ENCODE measurements at regions not wholly inside any gene's neighbourhood (a gene's known extent, or its start where the extent isn't known, plus 50 kb on each side); places are given as distances from the start of the nearest gene placed in this dataset.

DNA sequence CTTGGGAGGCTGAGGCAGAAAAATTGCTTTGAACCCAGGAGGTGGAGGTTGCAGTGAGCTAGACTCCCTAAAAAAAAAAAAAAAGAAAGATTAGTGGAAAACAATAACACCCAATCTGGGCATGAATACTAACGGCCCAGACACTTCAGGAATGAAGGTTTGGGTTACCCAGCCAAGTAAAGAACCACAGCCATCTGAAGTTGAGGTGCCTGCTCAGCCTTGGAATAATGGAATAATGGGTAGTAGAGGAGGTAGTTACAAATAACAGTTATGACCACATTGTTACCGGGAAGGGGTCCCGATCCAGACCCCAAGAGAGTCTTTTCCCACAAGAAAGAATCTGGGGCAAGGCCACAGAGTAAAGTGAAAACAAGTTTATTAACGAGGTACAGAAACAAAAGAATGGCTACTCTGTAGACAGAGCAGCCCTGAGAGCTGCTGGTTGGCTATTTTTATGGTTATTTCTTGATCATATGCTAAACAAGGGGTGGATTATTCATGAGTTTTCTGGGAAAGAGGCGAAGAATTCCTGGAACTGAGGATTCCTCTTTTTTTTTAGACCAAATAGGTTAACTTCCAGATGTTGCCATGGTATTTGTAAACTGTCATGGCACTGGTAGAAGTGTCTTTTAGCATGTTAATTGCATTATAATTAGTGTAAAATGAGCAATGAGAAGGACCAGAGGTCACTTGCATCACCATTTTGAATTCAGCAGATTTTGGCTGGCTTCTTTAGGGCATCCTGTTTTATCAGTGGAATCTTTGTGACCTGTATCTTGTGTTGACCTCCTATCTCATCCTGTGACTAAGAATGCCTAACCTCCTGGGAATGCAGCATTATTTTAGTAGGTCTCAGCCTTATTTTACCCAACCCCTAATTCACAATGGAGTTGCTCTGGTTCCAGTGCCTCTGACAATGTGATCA, 96.2 kb upstream of the HAAO start:
- DNase-seq: no peak

DNA sequence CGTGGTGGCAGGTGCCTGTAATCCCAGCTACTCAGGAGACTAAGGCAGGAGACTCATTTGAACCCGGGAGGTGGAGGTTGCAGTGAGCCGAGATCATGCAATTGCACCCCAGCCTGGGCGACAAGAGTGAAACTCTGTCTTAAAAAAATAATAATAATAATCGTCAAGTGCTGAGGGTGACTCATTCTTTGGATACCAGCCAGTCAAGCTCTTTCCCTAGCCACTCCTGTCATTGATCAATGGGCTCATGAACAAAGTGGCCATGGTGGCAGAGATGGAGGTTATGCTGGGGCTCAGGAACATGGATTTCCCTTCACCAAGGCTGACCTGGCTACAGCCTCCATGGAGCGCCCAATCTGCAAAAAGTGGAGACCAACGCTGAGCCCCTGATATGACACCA, 94.5 kb upstream of the HAAO start:
- DNase-seq: no peak

DNA sequence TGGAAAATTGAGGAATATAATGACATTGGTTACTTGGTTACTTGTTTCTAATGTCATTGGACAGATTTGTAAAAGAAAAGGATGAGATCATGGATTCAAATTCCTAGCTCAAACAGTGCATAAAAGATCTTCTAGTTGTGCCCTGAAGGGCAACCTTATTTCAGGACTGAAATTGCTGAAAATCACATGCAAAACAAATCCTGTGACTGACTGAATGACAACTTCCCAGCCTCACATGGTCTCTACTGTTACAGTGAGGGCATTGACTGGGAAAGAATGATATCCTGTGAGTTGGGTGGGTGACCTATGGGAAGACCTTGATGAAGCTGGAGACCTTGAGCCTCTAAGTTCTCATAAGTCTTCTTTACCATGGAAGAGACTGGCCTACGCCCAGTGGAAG, 90.4 kb upstream of the HAAO start:
- DNase-seq: no peak

DNA sequence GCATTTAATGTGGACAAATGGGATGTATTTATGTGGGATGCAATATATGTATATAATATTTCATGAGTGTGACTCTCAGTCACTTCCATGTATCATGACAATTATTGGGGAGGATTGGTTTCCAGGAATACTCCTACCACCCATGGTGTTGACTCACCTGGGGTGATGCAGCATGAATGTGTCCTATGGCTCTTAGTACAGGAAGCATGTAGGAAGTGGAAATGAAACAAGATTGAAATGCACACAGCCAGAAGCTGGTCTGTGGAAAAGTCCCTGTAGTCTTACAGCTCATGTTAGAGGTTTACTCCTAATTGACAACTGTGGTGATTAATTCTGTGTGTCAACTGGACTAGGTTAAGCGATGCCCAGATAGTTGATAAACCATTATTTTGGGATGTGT, 89.3 kb upstream of the HAAO start:
- DNase-seq: no peak

DNA sequence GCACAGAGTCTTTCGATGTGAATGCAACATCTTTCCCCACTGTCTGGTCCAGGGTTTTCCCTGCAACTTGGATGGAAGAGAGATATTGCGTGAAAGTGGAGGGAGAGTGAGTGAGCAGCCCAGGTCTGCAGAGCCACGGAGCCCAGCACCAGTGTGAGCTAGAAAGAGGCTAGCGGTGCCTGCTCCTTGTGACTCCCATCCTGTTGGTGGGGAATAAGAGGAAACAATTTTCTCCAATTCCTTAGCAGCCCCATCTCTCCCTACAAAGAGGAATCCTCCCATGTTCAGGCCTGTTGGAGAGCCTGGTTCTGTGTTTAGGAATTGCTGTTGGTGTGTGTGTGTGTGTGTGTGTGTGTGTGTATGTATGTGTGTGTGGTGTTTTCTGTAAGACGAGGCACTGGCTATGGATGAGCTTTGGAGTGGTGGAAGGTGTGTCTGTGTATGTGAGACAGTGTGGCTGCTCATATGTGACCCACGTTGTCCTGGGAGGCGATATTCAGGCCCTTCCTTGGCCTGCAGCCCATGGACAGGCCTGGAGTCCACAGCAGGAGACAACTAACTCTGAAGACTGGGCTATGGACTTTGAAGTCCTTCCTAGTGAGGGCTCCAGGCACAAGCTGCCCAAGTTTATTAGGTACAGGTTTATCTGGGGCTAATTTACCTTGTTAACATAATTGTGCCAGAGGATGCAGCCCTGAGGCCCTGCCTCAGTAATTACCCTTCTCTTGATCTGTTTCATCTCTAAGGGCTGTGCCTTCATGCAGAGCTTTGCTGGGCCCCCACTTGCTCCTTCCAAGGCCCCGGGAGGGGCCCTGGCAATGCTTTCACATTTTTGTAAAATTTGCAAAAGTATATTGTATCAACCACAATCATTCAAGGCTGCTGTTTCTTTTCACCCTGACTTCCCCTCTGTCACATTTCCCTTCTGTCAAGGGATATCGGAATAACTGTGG, 88.6 kb upstream of the HAAO start:
- DNase-seq: no peak

DNA sequence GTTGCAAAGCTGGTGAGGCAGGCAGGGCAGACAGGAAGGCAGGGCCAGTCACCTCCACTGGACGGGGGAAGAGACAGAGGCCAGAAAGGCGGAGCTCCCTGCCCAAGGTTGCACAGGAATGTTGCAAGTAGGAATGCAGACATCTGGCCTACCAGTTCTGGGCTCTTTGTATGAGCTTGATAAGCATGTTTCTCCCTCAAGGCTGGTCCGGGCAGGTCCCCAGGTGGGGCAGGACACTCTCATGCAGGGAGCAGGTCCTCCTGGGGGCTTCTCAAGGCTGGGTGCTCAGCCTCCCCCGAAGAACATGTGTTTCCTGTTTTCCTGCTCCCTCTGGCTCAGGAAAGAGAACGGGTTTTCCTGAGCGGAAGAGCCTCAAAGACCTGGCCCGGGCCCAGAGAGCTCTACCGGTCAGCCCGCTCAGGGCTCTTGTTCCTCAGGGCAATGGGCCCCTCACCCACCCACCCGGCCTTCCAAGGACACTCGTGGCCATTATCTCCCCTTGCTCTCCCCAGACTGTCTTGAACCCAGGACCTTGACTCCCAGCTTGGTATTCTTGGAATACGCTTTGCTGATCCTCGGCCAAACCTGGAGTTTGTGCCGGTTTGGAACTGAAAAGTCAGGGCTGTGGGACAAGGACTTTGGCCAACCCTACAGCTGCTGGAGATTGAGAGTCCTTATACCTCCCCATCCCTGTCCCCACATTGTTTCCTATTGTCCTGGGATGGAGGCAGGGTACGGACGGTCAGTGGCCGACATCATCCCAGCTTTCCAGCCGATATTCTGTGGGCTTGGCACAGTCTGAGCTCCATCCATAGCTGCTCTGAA, 87.7 kb upstream of the HAAO start:
- no peak for DNase-seq

DNA sequence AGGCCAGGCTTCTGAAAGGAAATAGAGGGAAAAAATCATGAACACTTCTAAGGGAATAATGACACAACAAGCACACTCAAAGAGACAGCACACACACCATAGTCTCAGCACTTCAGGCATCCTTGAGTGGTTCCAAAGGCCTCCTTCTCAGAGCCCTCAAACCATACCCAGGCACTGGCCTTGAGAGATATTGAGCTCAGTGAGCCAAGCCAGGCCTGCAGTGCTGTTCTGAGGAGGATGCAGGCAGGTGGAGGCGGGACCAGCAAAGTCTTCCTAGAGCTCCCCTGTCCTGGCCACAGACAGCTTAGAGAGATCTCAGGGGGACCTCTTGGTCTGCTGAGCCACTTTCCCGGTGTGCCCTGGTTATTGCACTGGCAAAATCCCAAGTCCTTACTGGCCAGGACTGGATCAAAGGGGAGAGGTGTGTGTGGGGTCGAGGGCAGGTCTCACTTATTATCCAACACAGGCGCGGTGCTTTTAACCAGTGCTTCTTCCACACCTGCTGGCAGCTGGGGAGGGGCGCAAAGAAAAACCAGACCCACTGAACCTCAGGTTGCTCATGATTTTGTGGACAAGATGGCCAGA, 86.8 kb upstream of the HAAO start:
- DNase-seq: no peak

DNA sequence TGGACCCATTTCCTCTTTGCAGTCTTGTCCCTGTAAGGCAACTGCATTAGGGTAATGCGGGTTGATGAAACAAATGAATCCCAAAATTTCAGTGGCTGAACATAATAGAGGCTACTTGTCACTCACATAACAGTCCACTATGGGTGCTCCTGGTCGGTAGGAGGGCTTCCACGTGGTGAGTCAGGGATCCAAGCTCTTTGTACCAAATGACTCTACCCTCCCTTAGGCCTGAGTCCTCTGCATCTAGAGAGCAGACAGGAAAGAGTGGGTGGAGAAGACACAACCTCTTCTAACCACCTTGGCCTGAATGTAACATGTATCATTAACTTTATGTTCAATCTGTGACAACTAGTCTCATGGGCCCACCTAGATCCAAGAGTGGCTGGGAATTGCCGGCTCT, 86.2 kb upstream of the HAAO start:
- no peak for DNase-seq

DNA sequence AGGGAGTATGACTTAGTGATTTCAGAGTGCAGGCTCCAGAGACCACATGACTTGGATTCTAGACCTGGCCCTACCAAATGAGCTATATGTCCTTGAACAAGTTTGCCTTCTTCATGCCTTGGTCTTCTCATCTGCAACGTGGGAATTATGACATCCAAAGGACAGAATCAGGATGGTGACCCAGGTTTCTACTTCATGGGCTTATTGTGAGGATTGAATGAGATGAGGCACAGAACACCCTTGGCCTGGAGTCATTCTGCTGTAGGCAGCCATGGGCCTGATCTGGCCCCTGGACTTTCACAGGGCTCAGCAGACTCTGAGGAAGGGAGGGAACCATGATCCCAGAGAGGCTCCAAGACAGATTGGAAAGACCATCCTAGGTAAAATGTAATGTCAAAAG, 85.6 kb upstream of the HAAO start:
- DNase-seq: no peak

DNA sequence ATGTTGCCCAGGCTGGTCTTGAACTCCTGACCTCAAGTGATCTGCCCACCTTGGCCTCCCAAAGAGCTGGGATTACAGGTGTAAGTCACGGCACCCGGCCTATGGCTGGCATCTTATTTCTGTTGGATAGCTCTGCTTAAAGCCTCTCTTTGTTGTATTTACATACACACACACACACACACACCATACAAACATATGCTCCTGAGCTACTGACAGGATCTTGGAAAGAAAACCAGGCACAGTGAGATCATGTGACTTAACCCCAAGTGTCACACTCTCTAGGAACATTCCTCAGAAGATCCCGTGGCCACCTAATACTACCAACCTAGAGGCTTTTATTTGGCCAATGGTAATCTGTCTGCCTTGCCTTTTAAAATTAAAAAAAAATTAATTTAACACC, 85.1 kb upstream of the HAAO start:
- DNase-seq: no peak

DNA sequence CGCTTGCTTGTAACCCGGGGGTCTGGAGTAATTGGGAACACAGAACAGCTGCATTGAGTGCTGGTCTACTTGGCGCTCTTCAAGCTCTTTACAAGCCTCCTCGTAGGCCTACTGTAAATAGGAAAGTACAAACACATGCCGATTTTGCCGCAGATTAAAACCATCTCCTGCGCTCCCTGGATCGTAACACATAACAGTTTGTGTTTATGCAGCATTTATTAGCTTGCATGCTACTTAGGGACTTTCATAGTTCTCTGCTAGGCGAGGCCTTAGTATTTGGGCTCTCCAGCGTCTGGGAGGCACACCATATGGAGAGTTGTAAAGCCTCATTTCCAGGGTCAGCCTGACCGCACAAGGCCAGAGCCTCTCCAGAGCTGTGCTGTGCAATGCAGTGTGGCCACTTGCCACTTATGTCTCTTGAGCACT, 84.0 kb upstream of the HAAO start:
- no peak for DNase-seq

DNA sequence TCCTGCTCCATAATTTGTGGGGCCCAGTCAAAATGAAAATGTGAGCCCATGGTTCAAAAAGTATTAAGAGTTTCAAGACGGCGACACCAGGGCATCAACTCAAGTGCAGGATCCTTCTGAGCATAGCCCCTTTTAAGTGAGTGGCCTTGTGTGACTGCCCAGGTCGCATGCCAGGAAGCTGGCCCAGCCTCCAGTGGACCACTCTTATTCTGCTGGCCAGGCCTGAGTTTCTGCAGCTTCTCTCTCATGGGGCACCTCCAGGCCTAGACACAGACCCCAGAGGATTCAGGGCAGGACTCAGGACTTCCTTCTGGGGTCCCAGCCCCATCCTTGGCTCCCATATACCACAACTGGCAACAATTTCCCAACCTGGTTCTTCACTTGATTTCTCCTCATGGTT, 83.5 kb upstream of the HAAO start:
- no peak for DNase-seq

DNA sequence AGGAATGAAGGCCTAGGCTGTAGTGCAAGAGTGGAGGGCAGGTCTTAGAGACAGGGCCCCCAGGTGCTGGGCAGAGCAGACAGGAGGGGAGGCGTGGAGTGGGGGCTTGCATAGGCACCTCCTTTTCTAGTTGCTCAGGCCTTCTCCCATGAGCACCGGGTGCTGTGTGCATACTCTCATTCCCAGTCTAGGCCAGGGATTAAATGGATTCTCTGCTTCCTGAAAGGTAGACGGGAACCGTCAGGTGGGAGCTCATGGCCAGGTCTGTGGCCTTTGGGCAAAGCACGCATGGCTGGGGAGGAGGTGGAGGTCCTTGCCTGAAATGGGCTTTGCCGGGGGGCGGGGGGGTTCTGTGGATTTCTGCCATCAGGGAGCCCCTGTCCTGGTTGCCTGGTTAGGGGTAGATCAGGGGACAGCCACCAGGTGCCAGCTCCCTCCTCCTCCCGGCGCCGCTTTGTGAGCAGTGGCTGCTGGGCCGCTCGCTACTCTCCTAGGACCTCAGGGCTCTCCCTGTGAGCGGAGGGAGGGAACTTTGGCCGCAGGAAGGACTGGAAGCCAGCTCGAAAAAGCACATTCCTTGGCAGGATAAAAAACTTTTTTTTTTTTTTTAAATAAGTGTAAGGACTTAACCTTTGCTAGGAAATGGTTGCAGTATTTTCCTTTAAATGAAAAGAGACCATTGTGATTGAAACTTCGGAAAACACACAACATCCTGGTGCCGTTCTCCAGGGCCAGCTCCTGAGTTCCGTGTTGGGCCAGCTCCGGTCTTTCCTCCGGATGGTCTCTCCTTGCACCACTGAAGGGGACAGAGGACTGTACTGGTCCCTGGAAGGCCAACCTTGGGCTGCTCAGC, 82.8 kb upstream of the HAAO start:
- no peak for DNase-seq

DNA sequence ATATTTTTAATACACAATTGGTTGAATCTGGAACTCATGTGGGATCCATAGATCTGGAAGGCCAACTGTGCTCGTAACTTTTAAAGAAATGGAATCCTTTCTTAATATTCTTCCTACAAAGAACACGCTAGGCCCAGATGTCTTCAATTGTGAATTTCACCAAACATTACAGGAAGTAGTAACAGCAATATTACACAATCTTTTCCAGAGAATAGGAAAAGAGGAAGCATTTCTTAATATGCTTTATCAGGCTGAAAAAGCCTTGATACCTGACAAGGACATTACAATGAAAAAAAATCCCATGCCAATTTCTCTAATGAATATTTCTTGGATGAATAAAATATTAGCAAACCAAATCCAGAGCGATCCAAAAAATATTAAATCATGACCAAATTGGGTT, 80.3 kb upstream of the HAAO start:
- no peak for DNase-seq

DNA sequence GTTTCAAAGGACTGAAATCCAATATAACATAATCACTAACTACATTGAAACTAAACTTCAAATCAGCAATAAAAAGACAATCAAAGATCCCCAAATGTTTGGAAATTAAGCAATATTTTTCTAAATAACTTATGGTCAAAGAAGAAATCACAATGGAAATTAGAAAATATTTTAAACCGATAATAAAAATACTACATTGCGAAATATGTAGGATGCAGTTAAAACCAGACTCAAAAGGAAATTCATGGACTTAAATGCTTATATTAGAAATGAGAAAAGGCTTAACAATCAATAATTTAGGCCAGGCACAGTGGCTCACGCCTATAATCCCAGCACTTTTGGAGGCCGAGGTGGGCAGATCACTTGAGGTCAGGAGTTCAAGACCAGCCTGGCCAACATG, 79.0 kb upstream of the HAAO start:
- DNase-seq: no peak

DNA sequence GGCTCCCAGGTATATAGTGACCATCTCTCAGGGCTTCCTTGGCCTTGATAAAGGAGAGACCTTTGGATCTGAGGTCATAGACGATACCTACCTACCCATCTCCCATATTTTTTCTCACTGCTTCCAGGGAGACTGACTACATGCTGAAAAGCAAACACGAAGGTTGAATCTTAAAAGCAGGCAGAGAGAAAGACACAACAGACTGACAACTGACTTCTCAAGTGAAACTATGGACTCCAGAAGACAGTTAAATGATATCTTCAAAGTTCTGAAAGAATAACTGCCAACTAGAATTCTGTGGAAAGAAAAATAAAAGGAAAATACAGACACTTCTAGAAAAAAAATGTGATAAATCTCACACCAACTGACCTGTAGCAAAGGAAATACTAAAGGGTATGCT, 76.5 kb upstream of the HAAO start:
- DNase-seq: no peak

DNA sequence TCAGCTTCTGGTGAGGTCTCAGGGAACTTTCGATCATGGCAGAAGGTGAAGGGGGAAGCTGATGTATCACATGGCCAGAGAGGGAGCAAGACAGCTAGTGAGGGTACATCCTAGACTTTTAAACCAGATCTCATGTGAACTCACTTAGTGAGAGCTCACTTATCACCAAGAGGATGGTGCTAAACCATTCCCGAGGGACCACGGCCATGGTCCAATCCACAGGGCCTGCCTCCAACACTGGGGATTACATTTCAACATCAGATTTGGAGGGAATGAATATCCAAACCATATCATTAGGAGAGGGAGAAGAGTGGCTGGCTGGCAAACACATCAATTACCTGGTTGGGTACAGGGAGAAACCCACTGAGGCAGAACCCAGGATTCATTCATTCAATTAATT, 75.7 kb upstream of the HAAO start:
- no peak for DNase-seq

DNA sequence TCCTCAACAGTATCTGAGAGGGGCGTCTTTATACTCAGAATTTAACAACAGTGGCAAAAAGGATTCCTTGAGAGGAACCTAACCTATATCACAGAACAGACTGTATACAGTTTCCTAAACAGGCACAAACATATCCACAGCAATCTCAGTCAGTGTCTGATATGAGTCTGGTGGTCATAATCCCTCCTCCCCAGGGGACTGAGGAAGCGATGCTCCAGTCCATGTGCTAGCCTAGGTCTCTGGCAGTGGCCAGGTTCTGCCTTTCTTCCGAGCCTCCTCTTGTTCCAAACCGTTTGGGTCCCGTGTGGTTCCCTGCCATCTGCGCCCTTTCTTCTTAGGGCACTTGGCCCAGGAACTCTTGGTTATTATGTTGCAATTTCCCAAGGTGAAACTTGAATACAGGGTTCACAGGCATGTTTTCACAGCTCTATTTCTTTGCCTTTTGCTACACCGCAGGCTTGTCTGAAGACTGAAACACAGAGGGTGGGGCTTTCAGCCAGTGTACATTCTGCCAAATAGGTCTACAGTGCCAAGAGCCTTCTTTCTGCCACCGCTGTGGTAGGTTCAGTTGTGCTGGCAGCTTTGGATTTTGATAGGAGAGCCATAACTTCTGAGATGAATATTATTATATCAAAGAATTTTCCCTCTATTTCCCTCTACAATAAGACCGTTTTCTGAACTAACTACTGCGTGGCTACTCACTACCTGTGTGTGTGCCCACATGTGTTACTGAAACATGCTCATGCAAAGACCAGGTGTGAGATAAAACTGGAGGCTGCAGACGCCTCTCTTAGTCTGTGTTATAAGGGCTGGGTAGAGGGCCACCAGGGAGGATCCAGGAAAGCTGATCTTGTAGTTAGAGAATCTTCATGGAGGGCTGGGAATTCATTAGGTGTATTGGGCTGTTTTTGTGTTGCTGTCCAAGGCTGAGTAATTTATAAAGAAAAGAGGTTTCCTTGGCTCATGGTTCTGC, 75.0 kb upstream of the HAAO start:
- DNase-seq: no peak

DNA sequence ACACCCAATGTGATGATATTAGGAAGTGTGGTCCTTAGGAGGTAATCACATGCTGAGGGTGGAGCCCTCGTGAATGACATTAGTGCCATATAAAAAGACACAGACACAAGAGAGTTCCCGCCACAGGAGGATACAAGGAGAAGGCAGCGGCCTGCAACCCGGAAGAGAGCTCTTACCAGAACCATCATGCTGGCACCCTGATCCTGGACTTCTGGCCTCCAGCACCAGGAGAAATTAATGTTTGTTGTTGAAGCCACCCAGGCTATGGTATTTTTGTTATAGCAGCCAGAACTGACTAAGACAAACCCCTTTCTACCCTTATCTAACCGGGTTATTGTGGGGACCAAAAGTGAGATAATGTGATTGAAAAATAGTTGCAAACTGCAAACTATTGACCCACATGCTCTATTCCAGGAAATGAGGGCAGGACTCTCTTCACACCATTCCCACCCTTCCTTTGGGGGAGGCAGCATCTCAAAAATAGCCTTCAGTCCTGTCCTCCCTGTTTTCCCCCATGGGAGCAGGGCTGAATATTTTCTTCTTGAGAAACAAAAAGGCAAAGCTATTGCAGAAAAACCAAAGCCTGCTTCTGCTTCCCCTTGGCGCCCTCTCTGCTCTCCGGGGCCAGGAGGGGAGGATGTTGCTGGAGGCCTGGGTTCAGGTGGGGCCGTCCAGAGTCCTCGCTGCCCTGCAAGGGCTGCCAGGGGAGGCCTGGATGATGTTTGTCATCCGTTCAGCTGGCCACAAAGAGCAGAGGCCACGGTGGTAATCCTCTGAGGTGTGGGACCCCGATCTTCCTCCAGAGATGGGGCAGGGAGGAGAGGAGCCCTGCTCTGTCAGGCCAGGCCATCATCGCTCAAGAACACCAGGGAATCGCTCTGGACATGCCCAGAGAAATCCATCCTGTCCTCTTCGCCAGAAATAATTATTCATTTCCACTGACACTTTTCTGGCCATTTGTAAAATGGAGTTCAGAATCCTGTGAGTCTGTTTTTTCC, 73.8 kb upstream of the HAAO start:
- no peak for DNase-seq
